ENCODE measurements at regions not wholly inside any gene's neighbourhood (a gene's known extent, or its start where the extent isn't known, plus 50 kb on each side); places are given as distances from the start of the nearest gene placed in this dataset.
A peak's percentile ranks its signal among the peaks of the same experiment; 100 is the strongest.

- no peak overlapping the region for H3K4me3 ChIP-seq (ENCODE audit: low read length)
- TF ChIP-seq CTCF (conservative IDR thresholded peaks at IDR 0.05; ENCODE audit: low read depth, low read length): no peak
- no peak for DNase-seq (ENCODE audit: low read depth)
Measured at GRCh38 chr13:99752373-99752772, 219.2 kb downstream of the ZIC5 start.

- TF ChIP-seq CTCF (conservative IDR thresholded peaks at IDR 0.05; ENCODE audit: low read depth, low read length): no peak
- no peak for DNase-seq (ENCODE audit: low read depth)
- H3K4me3 ChIP-seq (ENCODE audit: low read length): no peak overlapping the region
Measured at GRCh38 chr13:99751517-99752199, 219.9 kb downstream of the ZIC5 start.

GRCh38 chr13:99750951-99751350 is 220.6 kb downstream of the ZIC5 start:
- H3K4me3 ChIP-seq (ENCODE audit: low read length): no peak overlapping the region
- no peak for TF ChIP-seq CTCF (conservative IDR thresholded peaks at IDR 0.05; ENCODE audit: low read depth, low read length)
- DNase-seq (ENCODE audit: low read depth): no peak

GRCh38 chr13:99749271-99750019 is 222.1 kb downstream of the ZIC5 start:
- TF ChIP-seq CTCF (conservative IDR thresholded peaks at IDR 0.05; ENCODE audit: low read depth, low read length): no peak
- DNase-seq (ENCODE audit: low read depth): no peak
- H3K4me3 ChIP-seq (ENCODE audit: low read length): no peak overlapping the region

- no peak for DNase-seq (ENCODE audit: low read depth)
- H3K4me3 ChIP-seq (ENCODE audit: low read length): no peak overlapping the region
- TF ChIP-seq CTCF (conservative IDR thresholded peaks at IDR 0.05; ENCODE audit: low read depth, low read length): no peak
Measured at GRCh38 chr13:99747403-99747710, 224.2 kb downstream of the ZIC5 start.

- TF ChIP-seq CTCF (conservative IDR thresholded peaks at IDR 0.05; ENCODE audit: low read depth, low read length): no peak
- peak overlapping the region; percentile 22 for H3K4me3 ChIP-seq (ENCODE audit: low read length)
- no peak for DNase-seq (ENCODE audit: low read depth)
Measured at GRCh38 chr13:99746637-99747402, 224.7 kb downstream of the ZIC5 start.
